Right lobe of liver (tissue), 4 donors: ENCODE measurements at regions not wholly inside any gene's neighbourhood (a gene's known extent, or its start where the extent isn't known, plus 50 kb on each side); places are given as distances from the start of the nearest gene placed in this dataset.

Experiments used
- CTCF ChIP-seq, 4 donors: fragments of 200-600 bp in 3 of 4; fragments of 450-650 bp in 1 of 4; IDR thresholded peaks; one replicate each; pipeline versions ENCODE4 v1.5.1 to v1.8.0; 2016 to 2022; ENCODE audit warnings: antibody characterized with exemption in 4 of 4, mild to moderate bottlenecking in 2 of 4
- POLR2A ChIP-seq: fragments of 450-650 bp; IDR thresholded peaks from one replicate; pipeline ENCODE4 v1.6.1; 2017; ENCODE audit warnings: antibody characterized with exemption, mild to moderate bottlenecking
- donor health status: DM: no; HTN: no; CAD: no.
- donor health status: DM: no; HTN: no; CAD: no.
- donor health status: DM: no; HTN: yes; CAD: no.

- no peak for TF ChIP-seq CTCF (IDR thresholded peaks at IDR 0.05)
- TF ChIP-seq POLR2A, result no peak
Observed at GRCh38 chr9:20270161-20270560, 352.1 kb downstream of the MLLT3 start.
